ENCODE measurements at regions not wholly inside any gene's neighbourhood (a gene's known extent, or its start where the extent isn't known, plus 50 kb on each side); places are given as distances from the start of the nearest gene placed in this dataset.
"Not testable (repeated sequence)": the region's sequence is repeated elsewhere in the genome, so short reads cannot be mapped to it uniquely, and the experiment has no call there.

DNA sequence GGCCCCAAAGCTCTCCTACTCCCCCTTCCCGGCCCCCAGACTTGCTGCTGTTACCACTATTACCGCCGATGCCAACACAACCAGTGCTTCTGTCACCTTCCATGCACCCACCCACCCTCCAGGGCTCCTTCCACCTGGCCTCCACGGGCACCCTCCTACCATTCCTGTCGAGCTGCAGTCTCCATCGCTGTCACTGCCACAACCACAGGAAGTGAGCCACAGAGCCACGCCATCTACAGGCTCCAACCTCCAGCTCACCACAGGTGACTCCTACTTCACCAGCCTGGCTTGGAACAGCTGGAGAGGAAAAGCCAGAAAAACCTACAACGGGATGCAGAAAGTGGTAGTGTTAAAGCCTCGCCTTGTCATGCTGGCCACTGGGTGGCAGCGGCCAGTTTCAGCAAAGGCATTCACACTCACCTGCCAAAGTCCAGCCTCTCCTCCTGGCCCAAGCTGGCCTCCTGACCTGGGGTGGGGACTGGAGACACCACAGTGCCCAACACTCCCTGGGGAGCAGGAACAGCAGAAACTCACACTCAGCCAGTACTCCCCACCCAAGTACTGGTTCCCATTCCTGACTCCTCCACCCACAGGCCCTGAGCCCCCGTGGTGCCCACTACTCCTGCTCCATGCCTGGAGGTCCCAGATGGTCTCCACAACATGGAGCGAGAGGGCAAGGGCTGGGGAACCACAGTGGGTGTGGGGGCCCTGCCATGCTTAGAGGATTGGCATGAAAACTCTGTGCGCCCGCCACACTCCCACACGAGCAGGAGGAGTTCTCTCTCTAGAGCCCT, 66.5 kb upstream of the THOC3 start:
- DNase-seq; H4K20me1 ChIP-seq (ENCODE audit: insufficient read depth); H3K4me2 ChIP-seq (ENCODE audit: unreplicated experiment); H3K9me2 ChIP-seq (ENCODE audit: insufficient read depth); H3K79me2 ChIP-seq (ENCODE audit: insufficient read depth); H3K9me3 ChIP-seq (ENCODE audit: low read depth); H3K4me3 ChIP-seq; H3K9ac ChIP-seq; H3K36me3 ChIP-seq (ENCODE audit: low read depth); H3F3A ChIP-seq (ENCODE audit: insufficient read depth); H3K27ac ChIP-seq; in situ Hi-C loops (cut with MboI); H2AFZ ChIP-seq; H3K4me1 ChIP-seq (ENCODE audit: insufficient read depth): not testable (repeated sequence)
- WGBS, 2 experiments (ENCODE audit: low coverage in 1 of 2, low lambda C conversion rate in 2 of 2, missing lambda C conversion rate in 2 of 2) = 67 to 70% methylated on average over 5 of the region's 15 CpGs
- peaks cover 12% of the 10 kb centered on the region; the same call in 1 of the 2 replicates for H3K27me3 ChIP-seq (replicated peaks; ENCODE audit: insufficient read depth)

DNA sequence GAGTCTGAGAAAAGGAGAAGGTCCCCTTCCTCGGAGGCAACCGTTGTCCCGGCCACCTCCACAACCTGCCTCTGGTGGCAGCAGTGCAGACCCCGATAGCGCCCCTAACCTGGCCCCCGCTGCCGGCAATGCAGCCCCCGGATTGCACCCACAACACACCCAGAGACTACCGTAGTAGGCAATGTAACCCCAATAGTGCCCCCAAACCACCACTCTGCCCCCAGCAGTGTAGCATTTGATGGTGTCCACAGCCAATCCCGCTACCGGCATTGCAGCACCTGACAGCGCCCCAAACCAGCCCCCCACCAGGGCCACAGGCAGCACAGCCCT, 67.1 kb upstream of the THOC3 start:
- H4K20me1 ChIP-seq (ENCODE audit: insufficient read depth); H3K9me3 ChIP-seq (ENCODE audit: low read depth); H3K4me2 ChIP-seq (ENCODE audit: unreplicated experiment); H3K79me2 ChIP-seq (ENCODE audit: insufficient read depth); H3K36me3 ChIP-seq (ENCODE audit: low read depth); DNase-seq; H3K4me3 ChIP-seq; H3K4me1 ChIP-seq (ENCODE audit: insufficient read depth); in situ Hi-C loops (cut with MboI); H3K9ac ChIP-seq; H3F3A ChIP-seq (ENCODE audit: insufficient read depth); H3K27ac ChIP-seq; H2AFZ ChIP-seq; H3K9me2 ChIP-seq (ENCODE audit: insufficient read depth): not testable (repeated sequence)
- 68 to 72% methylated on average over 2 to 9 of the region's 12 CpGs for WGBS, 2 experiments (ENCODE audit: low coverage in 1 of 2, low lambda C conversion rate in 2 of 2, missing lambda C conversion rate in 2 of 2)
- peaks cover 14% of the 10 kb centered on the region; the same call in 1 of the 2 replicates for H3K27me3 ChIP-seq (replicated peaks; ENCODE audit: insufficient read depth)

DNA sequence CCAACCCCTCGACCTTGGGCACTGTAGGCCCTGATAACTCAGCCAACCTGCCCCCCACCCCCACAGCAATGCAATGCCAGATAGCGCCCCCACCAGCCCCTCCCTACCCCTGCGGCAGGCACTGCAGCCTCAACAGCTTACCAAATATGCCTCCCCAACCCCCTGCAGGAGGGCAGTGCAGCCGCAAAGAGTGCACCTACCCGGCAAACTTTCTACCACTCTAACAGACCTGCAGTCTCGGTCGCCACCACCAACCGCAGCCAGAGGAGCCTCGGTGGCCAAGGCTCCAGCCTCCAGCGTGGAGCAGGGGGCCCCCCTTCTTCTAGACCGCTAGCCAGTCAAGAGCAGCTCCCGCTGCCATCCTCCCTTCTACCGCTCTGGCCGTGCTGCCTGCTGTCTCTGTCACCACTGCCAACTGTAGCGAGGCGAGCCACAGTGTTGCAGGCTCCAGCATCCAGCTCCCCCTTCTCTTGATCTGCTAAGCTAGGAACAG, 67.7 kb upstream of the THOC3 start:
- H3K79me2 ChIP-seq (ENCODE audit: insufficient read depth); H3K27ac ChIP-seq; H3K4me1 ChIP-seq (ENCODE audit: insufficient read depth); in situ Hi-C loops (cut with MboI); H3F3A ChIP-seq (ENCODE audit: insufficient read depth); H4K20me1 ChIP-seq (ENCODE audit: insufficient read depth); H3K36me3 ChIP-seq (ENCODE audit: low read depth); H2AFZ ChIP-seq; H3K4me2 ChIP-seq (ENCODE audit: unreplicated experiment); H3K9me2 ChIP-seq (ENCODE audit: insufficient read depth); H3K4me3 ChIP-seq; DNase-seq; H3K9me3 ChIP-seq (ENCODE audit: low read depth); H3K9ac ChIP-seq: not testable (repeated sequence)
- WGBS, 2 experiments (ENCODE audit: low coverage in 1 of 2, low lambda C conversion rate in 2 of 2, missing lambda C conversion rate in 2 of 2) = 74% methylated on average over 13 to 15 of the region's 16 CpGs
- H3K27me3 ChIP-seq (replicated peaks; ENCODE audit: insufficient read depth) = peaks cover 14% of the 10 kb centered on the region; the same call in 1 of the 2 replicates

DNA sequence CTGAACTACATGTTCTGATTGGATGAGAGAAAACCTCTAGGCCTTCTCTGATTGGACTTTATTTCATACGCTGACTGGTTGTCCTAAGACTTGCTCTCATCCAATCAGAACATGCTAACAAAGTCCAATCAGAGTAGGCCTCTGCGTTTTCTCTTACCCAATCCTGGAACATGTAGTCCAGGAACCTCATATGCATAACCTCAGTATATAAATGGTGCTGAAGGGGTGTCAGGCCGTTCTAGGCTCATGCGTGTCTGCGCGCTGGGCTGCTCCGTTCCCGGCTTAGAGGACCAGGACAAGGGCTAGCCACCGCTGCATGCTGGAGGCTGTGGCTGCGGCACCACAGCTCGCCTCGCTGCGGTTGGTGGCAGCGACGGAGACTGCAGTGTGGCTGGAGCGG, 68.3 kb upstream of the THOC3 start:
- in situ Hi-C loops (cut with MboI); H3K4me2 ChIP-seq (ENCODE audit: unreplicated experiment): not testable (repeated sequence)

DNA sequence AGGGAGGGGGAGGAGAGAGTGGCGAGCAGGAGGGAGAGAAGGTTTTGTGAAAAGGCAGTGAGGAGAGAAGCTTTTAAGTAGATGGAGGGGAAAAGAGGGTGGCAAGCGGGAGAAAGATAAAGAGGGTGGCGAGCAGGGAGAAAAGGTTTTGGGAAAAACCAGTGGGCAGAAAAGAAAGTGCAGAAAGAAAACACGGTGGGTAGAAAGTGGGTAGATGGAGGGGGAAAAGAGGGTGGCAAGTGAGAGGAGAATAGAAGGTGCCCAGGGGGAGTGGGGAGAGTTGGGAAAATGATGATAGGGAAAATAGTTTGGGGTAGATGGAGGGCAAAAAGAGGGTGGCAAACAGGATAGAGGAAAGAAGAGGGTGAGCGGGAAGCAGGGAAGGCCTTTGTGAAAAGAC, 69.1 kb upstream of the THOC3 start:
- H3K9ac ChIP-seq; H3K4me3 ChIP-seq; H3K79me2 ChIP-seq (ENCODE audit: insufficient read depth); H3K27ac ChIP-seq; H3K9me3 ChIP-seq (ENCODE audit: low read depth); H2AFZ ChIP-seq; H3K4me2 ChIP-seq (ENCODE audit: unreplicated experiment); in situ Hi-C loops (cut with MboI); H4K20me1 ChIP-seq (ENCODE audit: insufficient read depth); H3K36me3 ChIP-seq (ENCODE audit: low read depth); H3F3A ChIP-seq (ENCODE audit: insufficient read depth); DNase-seq; H3K4me1 ChIP-seq (ENCODE audit: insufficient read depth); H3K9me2 ChIP-seq (ENCODE audit: insufficient read depth): not testable (repeated sequence)
- WGBS, 2 experiments (ENCODE audit: low coverage in 1 of 2, low lambda C conversion rate in 2 of 2, missing lambda C conversion rate in 2 of 2) = 49 to 65% methylated on average over 5 of the region's 5 CpGs
- peaks cover 14% of the 10 kb centered on the region; the same call in 1 of the 2 replicates for H3K27me3 ChIP-seq (replicated peaks; ENCODE audit: insufficient read depth)

More for the DNA sequence above, 68.3 kb upstream of the THOC3 start:
- DNase-seq; H3K9me2 ChIP-seq (ENCODE audit: insufficient read depth); H3K4me3 ChIP-seq; H3K9me3 ChIP-seq (ENCODE audit: low read depth); H3K79me2 ChIP-seq (ENCODE audit: insufficient read depth); H2AFZ ChIP-seq; H3K9ac ChIP-seq; H4K20me1 ChIP-seq (ENCODE audit: insufficient read depth); H3K36me3 ChIP-seq (ENCODE audit: low read depth); H3K27ac ChIP-seq; H3K4me1 ChIP-seq (ENCODE audit: insufficient read depth); H3F3A ChIP-seq (ENCODE audit: insufficient read depth): not testable (repeated sequence)
- H3K27me3 ChIP-seq (replicated peaks; ENCODE audit: insufficient read depth) = peaks cover 14% of the 10 kb centered on the region; the same call in 1 of the 2 replicates
- WGBS, 2 experiments (ENCODE audit: low coverage in 1 of 2, low lambda C conversion rate in 2 of 2, missing lambda C conversion rate in 2 of 2) = 50 to 51% methylated on average over 14 to 15 of the region's 16 CpGs

DNA sequence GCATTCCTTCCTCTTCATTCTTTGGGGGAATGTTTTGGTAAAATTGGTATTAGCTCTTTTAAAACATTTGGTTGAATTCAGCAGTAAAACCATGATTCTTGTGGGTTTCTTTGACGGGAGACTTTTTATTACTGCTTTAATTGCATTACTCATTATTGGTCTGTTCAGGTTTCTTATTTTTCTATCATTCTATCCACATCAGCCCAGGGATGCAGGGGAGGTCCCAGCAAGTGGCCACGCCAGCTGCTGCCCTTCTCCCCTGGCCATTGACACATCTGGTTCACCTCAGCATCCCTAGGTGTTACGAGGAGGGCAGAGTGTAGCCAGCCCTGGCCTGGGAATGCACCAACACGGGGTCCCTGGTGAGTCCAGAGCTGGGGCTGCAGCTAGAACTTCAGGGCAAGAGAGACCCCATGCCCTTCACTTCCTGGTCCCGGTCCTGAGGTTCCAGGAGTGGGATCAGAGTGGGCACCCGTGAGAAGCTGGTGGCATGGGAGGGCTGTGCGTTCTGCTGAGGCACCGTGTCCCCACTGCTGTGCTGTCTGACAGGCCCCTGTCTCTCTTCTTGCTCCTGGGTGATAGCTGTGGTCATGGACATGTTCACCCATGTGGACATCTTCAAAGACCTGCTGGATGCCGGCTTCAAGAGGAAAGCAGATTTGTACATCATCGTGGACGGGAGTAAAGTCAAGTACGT, 72.1 kb upstream of the THOC3 start:
- H3K9me2 ChIP-seq (ENCODE audit: insufficient read depth); in situ Hi-C loops (cut with MboI); H2AFZ ChIP-seq; H3K9ac ChIP-seq; H3K4me1 ChIP-seq (ENCODE audit: insufficient read depth); H3K79me2 ChIP-seq (ENCODE audit: insufficient read depth); H3K9me3 ChIP-seq (ENCODE audit: low read depth); H3F3A ChIP-seq (ENCODE audit: insufficient read depth); H3K4me2 ChIP-seq (ENCODE audit: unreplicated experiment); DNase-seq; H3K4me3 ChIP-seq; H3K27ac ChIP-seq; H4K20me1 ChIP-seq (ENCODE audit: insufficient read depth); H3K36me3 ChIP-seq (ENCODE audit: low read depth): not testable (repeated sequence)
- WGBS, 2 experiments (ENCODE audit: low coverage in 1 of 2, low lambda C conversion rate in 2 of 2, missing lambda C conversion rate in 2 of 2) = 32 to 45% methylated on average over 12 of the region's 12 CpGs
- peaks cover 14% of the 10 kb centered on the region; the same call in 1 of the 2 replicates for H3K27me3 ChIP-seq (replicated peaks; ENCODE audit: insufficient read depth)

DNA sequence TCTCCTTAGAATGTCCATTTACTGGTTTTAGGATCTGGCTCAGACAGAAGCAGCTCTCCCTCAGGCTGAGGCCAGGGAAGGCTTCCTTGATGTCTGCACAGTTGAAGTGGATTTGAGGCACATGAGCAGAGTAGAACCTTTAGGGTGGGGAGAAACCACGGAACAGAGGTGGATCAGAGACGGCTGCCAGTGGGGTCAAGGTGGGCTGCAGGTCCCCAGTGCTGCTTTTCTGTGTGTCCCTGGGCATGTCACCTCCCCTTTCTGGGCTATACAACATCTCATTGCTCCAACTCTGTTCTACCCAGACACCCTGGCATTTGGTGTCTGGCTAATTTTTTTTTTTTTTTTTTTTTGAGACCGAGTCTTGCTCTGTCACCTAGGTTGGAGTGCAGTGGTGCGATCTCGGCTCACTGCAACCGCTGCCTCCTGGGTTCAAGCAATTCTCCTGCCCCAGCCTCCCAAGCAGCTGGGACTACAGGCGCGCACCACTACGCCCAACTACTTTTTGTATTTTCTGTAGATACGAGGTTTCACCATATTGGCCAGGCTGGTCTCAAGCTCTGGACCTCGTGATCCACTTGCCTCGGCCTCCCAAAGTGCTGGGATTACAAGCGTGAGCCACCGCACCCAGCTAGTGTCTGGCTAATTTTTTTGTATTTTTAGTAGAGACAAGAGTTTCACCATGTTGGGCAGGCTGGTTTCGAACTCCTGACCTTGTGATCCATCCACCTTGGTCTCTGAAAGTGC, 73.3 kb upstream of the THOC3 start:
- H3K4me1 ChIP-seq (ENCODE audit: insufficient read depth) = not testable (repeated sequence)

More for the DNA sequence above, 73.3 kb upstream of the THOC3 start:
- H3F3A ChIP-seq (ENCODE audit: insufficient read depth); H3K9me3 ChIP-seq (ENCODE audit: low read depth); H3K36me3 ChIP-seq (ENCODE audit: low read depth); in situ Hi-C loops (cut with MboI); H2AFZ ChIP-seq; DNase-seq; H3K27ac ChIP-seq; H3K4me3 ChIP-seq; H3K9ac ChIP-seq; H3K79me2 ChIP-seq (ENCODE audit: insufficient read depth); H4K20me1 ChIP-seq (ENCODE audit: insufficient read depth); H3K4me2 ChIP-seq (ENCODE audit: unreplicated experiment); H3K9me2 ChIP-seq (ENCODE audit: insufficient read depth): not testable (repeated sequence)
- WGBS, 2 experiments (ENCODE audit: low coverage in 1 of 2, low lambda C conversion rate in 2 of 2, missing lambda C conversion rate in 2 of 2) = 62 to 66% methylated on average over 15 of the region's 15 CpGs
- peaks cover 14% of the 10 kb centered on the region; the same call in 1 of the 2 replicates for H3K27me3 ChIP-seq (replicated peaks; ENCODE audit: insufficient read depth)
